ENCODE measurements at regions not wholly inside any gene's neighbourhood (a gene's known extent, or its start where the extent isn't known, plus 50 kb on each side); places are given as distances from the start of the nearest gene placed in this dataset.

DNA sequence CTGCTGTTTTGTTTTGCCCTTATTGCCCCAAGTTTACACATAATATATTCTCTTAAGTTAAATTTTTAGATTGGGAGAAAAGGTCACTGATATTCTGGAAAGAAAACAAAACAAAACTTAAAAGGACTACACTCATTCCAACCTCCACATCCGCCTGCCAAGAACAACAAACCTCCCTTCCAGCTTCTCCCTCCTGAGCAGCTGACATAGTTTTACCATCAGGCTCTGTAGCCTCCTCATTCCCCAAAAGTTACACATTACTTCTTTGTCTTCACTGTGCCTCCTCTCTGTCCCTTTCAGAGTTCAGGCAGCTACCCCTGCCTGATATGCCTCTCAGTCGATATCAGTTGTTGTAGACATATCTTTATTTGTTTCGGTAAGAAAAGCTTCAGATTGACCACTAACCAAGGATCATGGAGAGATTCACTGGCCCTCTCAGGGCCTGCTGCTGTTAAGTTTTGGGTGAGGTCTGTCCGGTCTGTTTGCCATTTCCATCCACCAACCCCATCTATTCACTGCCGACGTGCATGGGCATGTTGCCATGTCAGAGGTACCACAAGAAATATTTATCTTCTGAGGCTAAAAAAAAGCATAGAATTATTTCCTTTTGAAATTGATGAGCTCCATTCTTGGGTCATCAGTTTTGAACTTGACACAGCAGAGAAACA, 164.1 kb downstream of the GASK1B start:
- DNase-seq (ENCODE audit: low spot score) = no peak

DNA sequence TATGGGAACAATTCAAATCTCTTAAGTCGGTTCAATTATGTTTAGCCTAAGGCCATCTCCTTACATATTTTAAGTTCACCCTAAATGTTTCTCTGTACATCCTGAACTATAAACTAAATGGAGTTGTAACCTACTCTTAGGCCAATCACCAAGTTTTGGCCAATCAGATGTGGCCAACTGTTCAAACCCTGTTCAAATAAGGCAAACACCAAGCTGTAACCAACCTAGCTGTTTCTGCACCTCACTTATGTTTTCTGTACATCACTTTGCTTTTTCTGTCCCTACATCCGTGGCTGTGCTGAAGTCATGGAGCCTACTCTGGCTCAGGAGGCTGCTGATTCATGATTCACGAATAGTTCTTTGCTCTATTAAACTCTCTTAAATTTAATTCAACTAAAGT, 165.3 kb downstream of the GASK1B start:
- DNase-seq (ENCODE audit: low spot score) = no peak

DNA sequence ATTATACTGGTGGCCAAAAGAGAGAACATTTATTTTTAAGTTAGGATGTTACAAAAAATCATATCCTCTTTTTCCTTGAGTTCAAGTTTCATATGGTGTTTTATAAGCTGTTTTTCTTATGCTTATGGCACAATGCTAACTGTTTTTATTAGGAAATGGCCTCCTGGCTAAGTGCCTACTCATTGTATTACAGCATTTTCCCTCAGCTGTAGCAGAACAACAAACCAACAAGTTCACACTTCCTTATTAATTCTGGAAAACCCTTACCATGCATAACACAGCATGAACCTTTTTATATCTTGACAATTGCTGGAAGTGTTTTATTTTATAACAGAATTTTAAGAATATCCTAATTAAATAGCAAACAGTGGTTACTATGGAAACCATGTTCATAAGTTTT, 165.8 kb downstream of the GASK1B start:
- no peak for DNase-seq (ENCODE audit: low spot score)

GRCh38 chr4:158005021-158005420, 167.8 kb downstream of the GASK1B start:
- DNase-seq (ENCODE audit: low spot score) = no peak

- no peak for DNase-seq (ENCODE audit: low spot score)
Measured at GRCh38 chr4:158004101-158004500, 168.7 kb downstream of the GASK1B start.

- no peak for DNase-seq (ENCODE audit: low spot score)
Measured at GRCh38 chr4:158003212-158003611, 169.6 kb downstream of the GASK1B start.

GRCh38 chr4:158002173-158002572, 170.7 kb downstream of the GASK1B start:
- DNase-seq (ENCODE audit: low spot score) = no peak

DNA sequence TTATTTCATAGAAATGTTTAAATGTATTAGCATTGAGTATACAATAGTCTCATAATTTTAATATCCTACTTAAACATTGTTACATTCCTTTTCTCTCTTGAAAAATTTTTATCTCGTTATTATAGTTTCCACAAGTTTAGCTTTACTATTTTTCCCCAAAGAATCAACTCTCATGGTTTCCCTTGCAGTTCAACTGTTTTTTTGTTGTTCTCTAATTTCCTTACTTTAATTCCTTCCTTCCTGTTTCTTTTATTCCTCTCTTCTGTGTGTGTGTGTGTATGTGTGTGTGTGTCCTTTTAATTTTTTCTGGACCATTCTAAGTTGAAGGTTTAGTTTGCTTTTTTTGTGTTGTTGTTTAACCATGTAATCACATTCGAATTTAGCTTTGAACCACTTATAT, 171.1 kb downstream of the GASK1B start:
- DNase-seq (ENCODE audit: low spot score) = no peak

GRCh38 chr4:157999723-158000122, 173.1 kb downstream of the GASK1B start:
- no peak for DNase-seq (ENCODE audit: low spot score)

- DNase-seq (ENCODE audit: low spot score) = no peak
Measured at GRCh38 chr4:157997296-157997695, 175.5 kb downstream of the GASK1B start.

GRCh38 chr4:157996061-157997028, 176.5 kb downstream of the GASK1B start:
- no peak for DNase-seq (ENCODE audit: low spot score)

DNA sequence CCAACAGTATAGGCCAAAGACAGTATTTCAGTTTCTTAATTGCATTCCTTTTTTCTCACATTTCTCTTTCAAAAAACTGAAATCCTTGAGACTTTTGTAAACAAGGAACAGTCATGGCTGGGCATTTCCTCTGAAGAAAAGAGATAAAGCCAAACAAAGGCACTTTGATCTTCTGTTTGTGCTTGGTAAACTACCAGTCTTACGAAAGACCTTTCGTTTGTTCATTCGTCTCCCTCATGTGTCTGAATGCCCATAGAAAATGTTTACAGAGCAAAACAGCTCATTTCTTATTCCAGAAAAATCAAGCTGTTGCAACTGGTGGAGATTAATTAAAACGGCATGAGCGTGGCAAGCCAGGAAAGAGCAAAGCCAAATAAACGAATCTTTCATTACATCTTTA, 178.0 kb downstream of the GASK1B start:
- no peak for DNase-seq (ENCODE audit: low spot score)

GRCh38 chr4:157992948-157993839, 179.6 kb downstream of the GASK1B start:
- DNase-seq (ENCODE audit: low spot score) = no peak

DNA sequence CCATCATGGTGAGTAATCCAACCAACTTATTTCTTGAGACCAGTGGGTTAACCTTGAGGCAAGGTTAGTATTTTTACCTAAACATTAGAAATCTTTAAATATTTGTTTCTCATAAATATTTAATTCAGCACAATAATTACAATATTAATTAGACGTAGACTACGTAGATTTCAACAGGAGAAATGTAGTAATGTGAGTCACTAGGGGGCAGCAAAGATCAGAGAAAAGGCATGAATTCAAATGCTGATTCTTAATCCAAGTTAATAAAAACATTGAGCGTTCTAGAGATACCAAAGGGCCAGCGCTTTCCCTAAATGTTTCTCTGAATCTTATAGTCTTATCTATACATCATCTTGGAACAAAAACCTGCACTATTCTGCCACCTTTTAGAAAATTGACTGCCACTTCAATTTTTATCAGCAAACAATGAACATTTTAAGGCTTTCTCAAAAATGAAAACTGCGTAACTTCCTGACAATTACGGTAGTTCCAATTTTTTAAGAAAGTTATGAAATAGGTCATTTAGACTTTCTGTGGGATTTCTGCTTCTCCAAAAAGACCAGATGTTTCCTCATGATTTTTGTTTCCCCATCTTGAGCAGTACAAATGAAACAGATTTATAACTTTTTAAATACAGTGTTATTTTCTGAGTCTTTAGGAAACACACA, 180.7 kb downstream of the GASK1B start:
- DNase-seq (ENCODE audit: low spot score) = peak; percentile 6

DNA sequence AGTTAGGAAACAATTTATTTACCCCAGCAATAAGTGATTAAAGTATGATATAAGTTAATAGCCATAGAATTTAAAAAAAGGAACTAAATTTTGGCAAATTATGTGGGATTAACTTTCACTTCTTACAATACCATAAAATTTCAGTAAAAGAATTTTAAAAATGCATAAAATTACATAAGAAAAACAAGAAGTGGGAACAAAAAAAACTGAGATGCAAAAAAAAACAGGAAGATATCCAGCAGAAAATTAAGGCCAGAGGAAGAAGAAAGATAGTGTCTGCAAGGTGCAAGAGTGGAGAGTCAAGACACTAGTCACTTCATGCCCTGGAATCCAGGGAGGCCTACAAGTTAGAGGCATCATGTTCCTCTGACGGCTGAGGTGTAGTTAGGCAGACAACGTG, 184.2 kb downstream of the GASK1B start:
- no peak for DNase-seq (ENCODE audit: low spot score)

DNA sequence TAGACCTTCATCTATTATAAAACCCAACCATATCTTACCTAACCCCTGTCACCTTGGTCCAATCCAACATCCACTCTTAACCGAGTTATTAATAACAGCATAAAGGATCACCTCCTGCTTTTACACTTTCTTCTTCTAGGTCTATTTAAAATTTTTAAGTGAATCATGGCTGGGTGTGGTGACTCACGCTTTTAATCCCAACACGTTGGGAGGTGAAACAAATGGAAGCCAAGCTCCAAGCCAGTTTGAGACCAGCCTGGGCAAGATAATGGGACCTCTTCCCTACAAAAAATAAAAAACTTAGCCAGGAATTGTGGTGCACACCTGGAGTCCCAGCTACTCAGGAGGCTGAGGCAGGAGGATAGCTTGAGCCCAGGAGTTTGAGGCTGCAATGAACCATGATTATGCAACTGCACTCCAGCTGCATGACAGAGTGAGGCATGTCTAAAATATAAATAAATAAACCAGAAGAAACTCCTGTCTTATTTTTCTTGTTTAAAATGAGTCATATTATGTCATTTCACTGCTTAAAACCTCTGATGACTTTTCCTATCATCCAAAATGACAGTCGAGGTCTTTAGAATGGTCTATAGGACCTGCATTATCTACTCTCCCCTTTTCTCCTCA, 188.4 kb downstream of the GASK1B start:
- DNase-seq (ENCODE audit: low spot score) = no peak

- DNase-seq (ENCODE audit: low spot score) = no peak
Measured at GRCh38 chr4:157983300-157983699, 189.5 kb downstream of the GASK1B start.

DNA sequence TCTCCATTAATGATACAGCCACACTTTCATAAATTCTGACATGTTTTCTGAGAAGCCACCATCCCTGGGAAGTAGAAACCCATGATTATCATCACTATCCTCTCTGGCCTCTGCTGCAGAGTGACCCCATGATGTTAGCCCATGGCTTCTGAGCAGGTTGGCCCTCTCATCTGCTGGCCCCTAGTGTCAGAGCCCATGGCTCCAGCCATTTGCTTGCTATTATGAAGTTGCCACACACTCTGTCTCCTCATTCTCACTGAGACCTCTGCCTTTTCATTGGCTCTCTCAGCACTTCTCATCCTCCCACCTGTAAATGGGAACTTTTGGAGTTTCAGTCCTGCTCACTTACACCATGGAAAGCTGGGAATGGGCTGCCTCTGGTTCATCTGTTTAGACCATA, 192.7 kb downstream of the GASK1B start:
- DNase-seq (ENCODE audit: low spot score) = no peak

DNA sequence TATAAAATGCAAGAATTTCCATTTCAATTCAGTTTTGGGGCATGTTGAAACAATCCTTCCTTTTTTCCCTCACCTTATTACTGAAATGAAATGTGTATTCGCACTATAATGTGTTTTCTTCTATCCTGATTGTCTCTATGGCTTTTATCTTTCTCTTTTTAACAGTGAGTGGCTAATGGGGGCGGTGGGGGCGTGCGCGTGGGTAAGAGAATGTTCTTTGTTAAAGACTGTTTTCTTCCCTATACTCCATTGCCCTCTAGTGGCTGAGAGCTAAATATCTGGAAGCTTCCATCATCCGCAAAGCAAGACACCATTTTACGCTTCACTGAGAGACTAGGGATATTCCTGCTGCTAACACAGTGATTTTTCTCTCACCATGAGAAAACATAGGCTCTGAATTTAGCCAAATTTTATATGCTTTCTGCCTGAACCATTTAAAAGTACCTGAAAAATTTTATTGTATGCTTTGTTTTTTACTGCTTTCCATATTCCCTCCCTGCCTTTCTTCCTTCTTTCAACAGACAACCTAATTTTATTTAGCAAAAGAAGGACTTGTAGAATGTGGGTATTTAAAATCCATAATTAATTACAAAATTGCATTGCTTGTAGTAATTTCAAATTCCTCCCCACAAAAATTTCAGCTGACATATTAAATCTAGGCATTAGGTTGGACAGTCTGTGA, 194.0 kb downstream of the GASK1B start:
- peak; percentile 1 for DNase-seq (ENCODE audit: low spot score)

GRCh38 chr4:157977086-157977485, 195.7 kb downstream of the GASK1B start:
- no peak for DNase-seq (ENCODE audit: low spot score)

- no peak for DNase-seq (ENCODE audit: low spot score)
Measured at GRCh38 chr4:157973297-157973696, 199.5 kb downstream of the GASK1B start.
